ENCODE measurements at regions not wholly inside any gene's neighbourhood (a gene's known extent, or its start where the extent isn't known, plus 50 kb on each side); places are given as distances from the start of the nearest gene placed in this dataset.

DNA sequence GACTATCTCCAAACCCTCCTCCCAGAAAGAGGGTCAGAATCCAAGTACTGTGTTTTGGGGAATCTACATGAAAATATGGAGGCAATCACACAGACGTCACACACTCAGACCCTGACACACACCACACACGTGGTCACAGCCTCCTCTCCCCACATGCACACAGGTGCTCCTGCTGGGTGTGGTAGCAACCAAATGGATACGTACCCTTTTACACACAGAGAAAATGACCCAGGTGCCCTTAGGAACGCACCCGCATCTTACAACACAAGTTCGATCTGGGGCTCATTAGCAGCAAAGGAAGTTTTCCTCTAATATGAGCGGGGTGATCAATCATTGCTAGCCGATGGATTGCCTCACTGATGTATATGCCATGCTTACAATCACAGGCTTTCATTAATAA, 480.2 kb upstream of the KLF4 start:
- TF ChIP-seq POLR2A (IDR thresholded peaks at IDR 0.05) (no peak), CTCF (IDR thresholded peaks at IDR 0.05) (no peak)

Measured in right lobe of liver (tissue), 4 donors.